PC-3 (cell line): ENCODE measurements at regions not wholly inside any gene's neighbourhood (a gene's known extent, or its start where the extent isn't known, plus 50 kb on each side); places are given as distances from the start of the nearest gene placed in this dataset.

Experiments used
- ATAC-seq: fragments of 200-7000 bp; cut with Tn5 transposase; 2 replicates; pipeline ENCODE4 v1.9.1; 2020; ENCODE audit warnings: mild to moderate bottlenecking, moderate library complexity
- BruUV-seq: library from RNA; stranded (reverse); fragments of 400-500 nt; replicated peaks from 2 replicates; lab custom pipeline; 2021; lab: Mats Ljungman, UMichigan
- CTCF ChIA-PET: fragments of 300-600 bp; sonication (Branson Sonifier 250); formaldehyde crosslinking; loops from one replicate; lab custom pipeline; 2022; ENCODE audit warnings: antibody characterized with exemption; lab: Charles Lee
- POLR2A ChIA-PET: fragments of 300-600 bp; sonication (Branson Sonifier 250); formaldehyde crosslinking; loops from one replicate; lab custom pipeline; 2022; ENCODE audit warnings: antibody characterized with exemption; ENCODE audit not compliant: unreplicated experiment; lab: Charles Lee
- DNase-seq: peaks from one replicate; pipeline ENCODE4 v3.0.0-alpha.2; 2015
- H2AFZ ChIP-seq: fragments of 300-600 bp; sonication (generic); 2 replicates; pipeline ENCODE4 v1.6.0; 2016; ENCODE audit warnings: antibody characterized with exemption, low read length
- H3F3A ChIP-seq: fragments of 300-600 bp; sonication (generic); one replicate; pipeline ENCODE4 v1.6.0; 2017; ENCODE audit warnings: antibody characterized with exemption, low read length, control low read depth, mild to moderate bottlenecking; ENCODE audit not compliant: unreplicated experiment
- H3K27ac ChIP-seq: fragments of 300-600 bp; sonication (generic); 2 replicates; pipeline ENCODE4 v1.5.1; 2016; ENCODE audit warnings: mild to moderate bottlenecking, low read length
- H3K27me3 ChIP-seq: fragments of 300-600 bp; sonication (generic); 2 replicates; pipeline ENCODE4 v1.6.1; 2016; ENCODE audit warnings: low read length, mixed read lengths
- H3K36me3 ChIP-seq: fragments of 300-600 bp; sonication (generic); 2 replicates; pipeline ENCODE4 v1.6.1; 2016; ENCODE audit warnings: low read depth, mixed run types, low read length, mixed read lengths
- H3K4me1 ChIP-seq: fragments of 300-600 bp; sonication (generic); 2 replicates; pipeline ENCODE4 v1.5.1; 2016; ENCODE audit warnings: low read length; ENCODE audit not compliant: insufficient read depth
- H3K4me2 ChIP-seq: fragments of 300-600 bp; sonication (generic); 2 replicates; pipeline ENCODE4 v1.6.0; 2016; ENCODE audit warnings: low read length
- H3K4me3 ChIP-seq: fragments of 300-600 bp; sonication (generic); 2 replicates; pipeline ENCODE4 v1.5.1; 2016; ENCODE audit warnings: mild to moderate bottlenecking, low read length, mixed read lengths
- H3K79me2 ChIP-seq: fragments of 300-600 bp; sonication (generic); 2 replicates; pipeline ENCODE4 v1.6.1; 2017; ENCODE audit warnings: low read length, mixed read lengths
- H3K9ac ChIP-seq: fragments of 300-600 bp; sonication (generic); 2 replicates; pipeline ENCODE4 v1.6.0; 2016; ENCODE audit warnings: mild to moderate bottlenecking, low read length
- H3K9me2 ChIP-seq: fragments of 300-600 bp; sonication (generic); replicated peaks from 2 replicates; pipeline ENCODE4 v1.6.1; 2016; ENCODE audit warnings: mixed run types, low read length, mixed read lengths
- H3K9me3 ChIP-seq: fragments of 300-600 bp; sonication (generic); 2 replicates; pipeline ENCODE4 v1.6.1; 2016; ENCODE audit warnings: low read length, mixed read lengths
- H4K20me1 ChIP-seq: fragments of 300-600 bp; sonication (generic); 2 replicates; pipeline ENCODE4 v1.6.1; 2016; ENCODE audit warnings: low read length, mixed read lengths
- EZH2 ChIP-seq: fragments of 300-600 bp; sonication (generic); IDR thresholded peaks from one replicate; pipeline ENCODE4 v1.6.1; 2017; ENCODE audit warnings: antibody characterized with exemption, mild to moderate bottlenecking, low read length; ENCODE audit not compliant: unreplicated experiment
- EZH2phosphoT487 ChIP-seq: fragments of 300-600 bp; sonication (generic); IDR thresholded peaks from 2 replicates; pipeline ENCODE4 v1.6.1; 2018; ENCODE audit warnings: mild to moderate bottlenecking, antibody characterized with exemption, low read length, borderline replicate concordance
- intact Hi-C: fragments of 100-400 bp; cut with micrococcal nuclease; formaldehyde crosslinking; loops from 2 replicates; pipeline ENCODE4 v1.9.0; 2023
- TF ChIP-seq, protein P1 (sequence below): fragments of 300-600 bp; sonication (generic); conservative IDR thresholded peaks from 2 replicates; pipeline ENCODE4 v1.5.1; 2017; ENCODE audit warnings: antibody characterized with exemption, low read depth, mild to moderate bottlenecking, low read length

GRCh38 chr10:21217748-21218367, 307.6 kb downstream of the SKIDA1 start:
- POLR2A ChIA-PET = no interaction called here
- H3K4me3 ChIP-seq = no peak overlapping the region
- H3K9me2 ChIP-seq = no peaks in the 10 kb centered on the region
- no peak overlapping the region for H2AFZ ChIP-seq
- H3K4me1 ChIP-seq = no peaks in the 10 kb centered on the region
- TF ChIP-seq, protein P1, sequence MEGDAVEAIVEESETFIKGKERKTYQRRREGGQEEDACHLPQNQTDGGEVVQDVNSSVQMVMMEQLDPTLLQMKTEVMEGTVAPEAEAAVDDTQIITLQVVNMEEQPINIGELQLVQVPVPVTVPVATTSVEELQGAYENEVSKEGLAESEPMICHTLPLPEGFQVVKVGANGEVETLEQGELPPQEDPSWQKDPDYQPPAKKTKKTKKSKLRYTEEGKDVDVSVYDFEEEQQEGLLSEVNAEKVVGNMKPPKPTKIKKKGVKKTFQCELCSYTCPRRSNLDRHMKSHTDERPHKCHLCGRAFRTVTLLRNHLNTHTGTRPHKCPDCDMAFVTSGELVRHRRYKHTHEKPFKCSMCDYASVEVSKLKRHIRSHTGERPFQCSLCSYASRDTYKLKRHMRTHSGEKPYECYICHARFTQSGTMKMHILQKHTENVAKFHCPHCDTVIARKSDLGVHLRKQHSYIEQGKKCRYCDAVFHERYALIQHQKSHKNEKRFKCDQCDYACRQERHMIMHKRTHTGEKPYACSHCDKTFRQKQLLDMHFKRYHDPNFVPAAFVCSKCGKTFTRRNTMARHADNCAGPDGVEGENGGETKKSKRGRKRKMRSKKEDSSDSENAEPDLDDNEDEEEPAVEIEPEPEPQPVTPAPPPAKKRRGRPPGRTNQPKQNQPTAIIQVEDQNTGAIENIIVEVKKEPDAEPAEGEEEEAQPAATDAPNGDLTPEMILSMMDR = no peak
- no peak for TF ChIP-seq EZH2
- no peak for TF ChIP-seq EZH2phosphoT487
- H3K36me3 ChIP-seq = no peaks in the 10 kb centered on the region
- no peak overlapping the region for H3K4me2 ChIP-seq
- no peaks in the 10 kb centered on the region for H4K20me1 ChIP-seq
- no peak overlapping the region for H3K27ac ChIP-seq
- ATAC-seq (no peak), DNase-seq (no peak)
- H3K79me2 ChIP-seq = no peaks in the 10 kb centered on the region
- intact Hi-C loops = no loop called here
- BruUV-seq = no TSS peak
- CTCF ChIA-PET = no interaction called here
- no peak overlapping the region for H3K9ac ChIP-seq
- H3K27me3 ChIP-seq = no peaks in the 10 kb centered on the region
- H3F3A ChIP-seq = no peaks in the 10 kb centered on the region
- no peaks in the 10 kb centered on the region for H3K9me3 ChIP-seq

DNA sequence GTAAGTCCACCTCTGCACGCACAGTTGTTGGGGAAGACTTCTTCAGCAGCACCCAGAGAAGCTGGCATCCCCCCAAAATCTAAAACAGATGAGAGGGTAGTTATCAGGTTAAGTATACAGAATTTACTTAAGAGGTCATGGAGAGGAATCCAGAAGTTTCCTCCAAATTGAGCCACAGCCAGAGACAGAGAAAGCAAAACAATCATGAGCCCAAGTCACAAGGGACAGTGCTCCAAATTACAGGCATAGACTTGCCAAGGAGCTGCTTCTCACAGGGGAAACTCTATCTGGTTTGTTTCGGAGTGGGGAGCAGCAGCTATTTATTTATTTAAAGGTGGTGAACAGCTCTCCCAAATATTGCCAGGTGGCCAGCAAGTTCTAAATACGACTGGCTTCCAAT, 308.4 kb downstream of the SKIDA1 start:
- H3K79me2 ChIP-seq = no peaks in the 10 kb centered on the region
- no peak for TF ChIP-seq EZH2
- TF ChIP-seq EZH2phosphoT487 = no peak
- TF ChIP-seq, protein P1 = no peak
- no peak overlapping the region for H3K27ac ChIP-seq
- ChIA-PET CTCF (no interaction called here), POLR2A (interaction anchor here (0.6 kb wide), 1 partner anchor 274 kb away, joined by 3 read pairs; no protein-coding TSS in a partner anchor)
- ATAC-seq (no peak), DNase-seq (no peak)
- BruUV-seq = no TSS peak
- no peak overlapping the region for H3K4me2 ChIP-seq
- H3K9ac ChIP-seq = no peak overlapping the region
- H3K9me2 ChIP-seq = no peaks in the 10 kb centered on the region
- no peaks in the 10 kb centered on the region for H3K36me3 ChIP-seq
- intact Hi-C loops = no loop called here
- H3K4me1 ChIP-seq = no peaks in the 10 kb centered on the region
- H3K4me3 ChIP-seq = no peak overlapping the region
- H3K27me3 ChIP-seq = no peaks in the 10 kb centered on the region
- no peaks in the 10 kb centered on the region for H3K9me3 ChIP-seq
- H2AFZ ChIP-seq = no peak overlapping the region
- H4K20me1 ChIP-seq = no peaks in the 10 kb centered on the region
- no peaks in the 10 kb centered on the region for H3F3A ChIP-seq

- DNase-seq (no peak), ATAC-seq (no peak)
- Histone ChIP-seq H3K79me2 (no peaks in the 10 kb centered on the region), H3K9ac (no peak overlapping the region), H3K4me1 (no peaks in the 10 kb centered on the region), H3K36me3 (no peaks in the 10 kb centered on the region), H3K27me3 (no peaks in the 10 kb centered on the region), H3K27ac (no peak overlapping the region), H3K4me3 (no peak overlapping the region), H2AFZ (no peak overlapping the region), H3K9me2 (no peaks in the 10 kb centered on the region), H4K20me1 (no peaks in the 10 kb centered on the region), H3K9me3 (no peaks in the 10 kb centered on the region), H3K4me2 (no peak overlapping the region), H3F3A (no peaks in the 10 kb centered on the region)
- TF ChIP-seq EZH2phosphoT487 (no peak), EZH2 (no peak)
- TF ChIP-seq, protein P1 = no peak
- ChIA-PET CTCF (no interaction called here), POLR2A (no interaction called here)
- intact Hi-C loops = no loop called here
- no TSS peak for BruUV-seq
Measured at GRCh38 chr10:21214329-21214728, 311.2 kb downstream of the SKIDA1 start.
